Testis (tissue), 2 donors: ENCODE measurements at regions not wholly inside any gene's neighbourhood (a gene's known extent, or its start where the extent isn't known, plus 50 kb on each side); places are given as distances from the start of the nearest gene placed in this dataset.

Experiments used
- DNase-seq: peaks from one replicate; pipeline ENCODE4 v3.0.0-alpha.2; 2019
- H3K27ac ChIP-seq, 2 donors: fragments of 200-600 bp; sonication (generic); one replicate each; pipeline ENCODE4 v1.5.1; 2019
- H3K27me3 ChIP-seq: fragments of 200-600 bp; sonication (generic); one replicate; pipeline ENCODE4 v1.5.1; 2019
- H3K36me3 ChIP-seq: fragments of 200-600 bp; sonication (generic); one replicate; pipeline ENCODE4 v1.5.1; 2017; ENCODE audit warnings: low read depth; ENCODE audit errors: missing control alignments
- H3K4me1 ChIP-seq: fragments of 200-600 bp; sonication (generic); one replicate; pipeline ENCODE4 v1.5.1; 2019
- H3K4me3 ChIP-seq, 2 donors: fragments of 200-600 bp; sonication (generic); one replicate each; pipeline ENCODE4 v1.5.1; 2017 to 2019
- H3K9me3 ChIP-seq: fragments of 200-600 bp; sonication (generic); one replicate; pipeline ENCODE4 v1.5.1; 2017
- CTCF ChIP-seq, 3 experiments: fragments of 450-650 bp in 2 of 3; fragments of 200-600 bp in 1 of 3; sonication (generic) in 1 of 3; IDR thresholded peaks; one replicate each; pipeline ENCODE4 v1.5.1; 2016 to 2019; ENCODE audit warnings: antibody characterized with exemption in 3 of 3, mild to moderate bottlenecking in 2 of 3, moderate library complexity in 1 of 3
- POLR2A ChIP-seq: fragments of 450-650 bp; IDR thresholded peaks from one replicate; pipeline ENCODE4 v1.6.1; 2017; ENCODE audit warnings: antibody characterized with exemption, mild to moderate bottlenecking, moderate library complexity
- WGBS, 2 donors: methylation state at CpG; one replicate each; pipeline ENCODE4 v1.1.5; 2018; 5-methylcytosine and 5-hydroxymethylcytosine counted together
- intact Hi-C: fragments of 100-400 bp; cut with DNase I; formaldehyde crosslinking; loops from one replicate; pipeline ENCODE4 v1.15.1; 2023; ENCODE audit warnings: low total_unique reads

GRCh38 chr13:91174886-91175501, 172.5 kb upstream of the MIR17HG start:
- no peaks in the 10 kb centered on the region for H3K4me1 ChIP-seq
- no peaks in the 10 kb centered on the region for H3K27me3 ChIP-seq
- intact Hi-C loops, result no loop called here
- no peak overlapping the region for H3K27ac ChIP-seq
- no peaks in the 10 kb centered on the region for H3K9me3 ChIP-seq
- H3K4me3 ChIP-seq, result peak overlapping the region; percentile 52 to 64
- TF ChIP-seq CTCF (IDR thresholded peaks at IDR 0.05), result no peak
- TF ChIP-seq POLR2A, result no peak
- DNase-seq, result no peak
- 8 to 10% methylated on average over 40 to 52 of the region's 52 CpGs for WGBS, 2 donors
- no peaks in the 10 kb centered on the region for H3K36me3 ChIP-seq

- TF ChIP-seq CTCF (IDR thresholded peaks at IDR 0.05) (no peak), POLR2A (no peak)
- WGBS, 2 donors, result 58 to 59% methylated on average over 1 of the region's 1 CpG
- Histone ChIP-seq H3K4me3 (no peak overlapping the region), H3K36me3 (no peaks in the 10 kb centered on the region), H3K9me3 (no peaks in the 10 kb centered on the region), H3K27ac (no peak overlapping the region), H3K27me3 (no peaks in the 10 kb centered on the region), H3K4me1 (no peaks in the 10 kb centered on the region)
- DNase-seq, result no peak
- intact Hi-C loops, result no loop called here
Observed at GRCh38 chr13:91178099-91178498, 169.4 kb upstream of the MIR17HG start.

GRCh38 chr13:91181892-91182291, 165.6 kb upstream of the MIR17HG start:
- no peaks in the 10 kb centered on the region for H3K27me3 ChIP-seq
- H3K9me3 ChIP-seq, result no peaks in the 10 kb centered on the region
- no peak overlapping the region for H3K27ac ChIP-seq
- no peak for DNase-seq
- intact Hi-C loops, result no loop called here
- no peak for TF ChIP-seq CTCF (IDR thresholded peaks at IDR 0.05)
- TF ChIP-seq POLR2A, result no peak
- H3K4me1 ChIP-seq, result no peaks in the 10 kb centered on the region
- WGBS, 2 donors, result 89 to 91% methylated on average over 3 of the region's 3 CpGs
- no peaks in the 10 kb centered on the region for H3K36me3 ChIP-seq
- H3K4me3 ChIP-seq, result no peak overlapping the region

GRCh38 chr13:91184244-91184926, 163.1 kb upstream of the MIR17HG start:
- H3K27ac ChIP-seq, result no peak overlapping the region
- no peaks in the 10 kb centered on the region for H3K27me3 ChIP-seq
- DNase-seq, result no peak
- intact Hi-C loops, result no loop called here
- TF ChIP-seq POLR2A (no peak), CTCF (IDR thresholded peaks at IDR 0.05) (no peak)
- no peak overlapping the region for H3K4me3 ChIP-seq
- H3K9me3 ChIP-seq, result no peaks in the 10 kb centered on the region
- no peaks in the 10 kb centered on the region for H3K4me1 ChIP-seq
- 62 to 65% methylated on average over 6 of the region's 6 CpGs for WGBS, 2 donors
- H3K36me3 ChIP-seq, result no peaks in the 10 kb centered on the region
